ENCODE measurements at regions not wholly inside any gene's neighbourhood (a gene's known extent, or its start where the extent isn't known, plus 50 kb on each side); places are given as distances from the start of the nearest gene placed in this dataset.
"Not testable (repeated sequence)": the region's sequence is repeated elsewhere in the genome, so short reads cannot be mapped to it uniquely, and the experiment has no call there.

GRCh38 chr2:89960570-89960969 is 1269.1 kb downstream of the RPIA start:
- not testable (repeated sequence) for TF ChIP-seq POLR2A (IDR thresholded peaks at IDR 0.05)
- TF ChIP-seq, protein P1, sequence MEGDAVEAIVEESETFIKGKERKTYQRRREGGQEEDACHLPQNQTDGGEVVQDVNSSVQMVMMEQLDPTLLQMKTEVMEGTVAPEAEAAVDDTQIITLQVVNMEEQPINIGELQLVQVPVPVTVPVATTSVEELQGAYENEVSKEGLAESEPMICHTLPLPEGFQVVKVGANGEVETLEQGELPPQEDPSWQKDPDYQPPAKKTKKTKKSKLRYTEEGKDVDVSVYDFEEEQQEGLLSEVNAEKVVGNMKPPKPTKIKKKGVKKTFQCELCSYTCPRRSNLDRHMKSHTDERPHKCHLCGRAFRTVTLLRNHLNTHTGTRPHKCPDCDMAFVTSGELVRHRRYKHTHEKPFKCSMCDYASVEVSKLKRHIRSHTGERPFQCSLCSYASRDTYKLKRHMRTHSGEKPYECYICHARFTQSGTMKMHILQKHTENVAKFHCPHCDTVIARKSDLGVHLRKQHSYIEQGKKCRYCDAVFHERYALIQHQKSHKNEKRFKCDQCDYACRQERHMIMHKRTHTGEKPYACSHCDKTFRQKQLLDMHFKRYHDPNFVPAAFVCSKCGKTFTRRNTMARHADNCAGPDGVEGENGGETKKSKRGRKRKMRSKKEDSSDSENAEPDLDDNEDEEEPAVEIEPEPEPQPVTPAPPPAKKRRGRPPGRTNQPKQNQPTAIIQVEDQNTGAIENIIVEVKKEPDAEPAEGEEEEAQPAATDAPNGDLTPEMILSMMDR (IDR thresholded peaks at IDR 0.05), result not testable (repeated sequence)

All from vagina (tissue), 2 donors.